K562 (cell line): ENCODE measurements at regions not wholly inside any gene's neighbourhood (a gene's known extent, or its start where the extent isn't known, plus 50 kb on each side); places are given as distances from the start of the nearest gene placed in this dataset.

Source experiments
- ATAC-seq: fragments of 200-7000 bp; cut with Tn5 transposase; 3 replicates; pipeline ENCODE4 v1.9.1; 2020; ENCODE audit warnings: moderate library complexity
- BruUV-seq: library from RNA; stranded (reverse); fragments of 400-500 nt; replicated peaks from 2 replicates; lab custom pipeline; 2021; lab: Mats Ljungman, UMichigan
- CTCF ChIA-PET: fragments of 300-600 bp; formaldehyde crosslinking; extraction: SDS; loops from one replicate; lab custom pipeline; 2021; ENCODE audit warnings: low intra/inter-chr PET ratio; lab: Yijun Ruan, JAX
- POLR2A ChIA-PET: fragments of 300-600, 350-650 bp; sonication (Branson Sonifier 250); formaldehyde crosslinking; extraction: SDS; loops from one replicate; lab custom pipeline; 2021; ENCODE audit warnings: antibody characterized with exemption, inconsistent platforms; lab: Yijun Ruan, JAX
- DNase-seq, 4 experiments: peaks; one replicate each; pipeline versions ENCODE4 v3.0.0 to v3.0.0-alpha.2; 2011 to 2018; ENCODE audit warnings: low spot score in 3 of 4, mixed read lengths in 3 of 4; ENCODE audit errors: extremely low read depth in 1 of 4
- FAIRE-seq: peaks from 2 replicates; lab custom pipeline; 2011; peaks lifted over from hg19 to GRCh38; lab: Jason Lieb, UNC
- H2AFZ ChIP-seq: 2 replicates; pipeline ENCODE4 v1.6.0; 2011; ENCODE audit warnings: low read depth, low read length, control low read depth, inconsistent platforms
- H3K27ac ChIP-seq: fragments of 200-600 bp; 3 replicates; pipeline ENCODE4 v1.8.0; 2011; ENCODE audit warnings: low read depth, mild to moderate bottlenecking, control low read depth, inconsistent platforms, low read length, moderate library complexity, mixed read lengths; ENCODE audit errors: extremely low read depth
- H3K27me3 ChIP-seq, 2 experiments: fragments of 300-600 bp in 1 of 2; 2 replicates in 1 of 2; 3 replicates in 1 of 2; pipeline versions ENCODE4 v1.6.0 to v1.8.0; 2011; ENCODE audit warnings: inconsistent platforms in 2 of 2, low read length in 2 of 2, mild to moderate bottlenecking in 1 of 2, mixed read lengths in 1 of 2, moderate library complexity in 1 of 2; ENCODE audit not compliant: control insufficient read depth in 2 of 2, insufficient read depth in 2 of 2
- H3K36me3 ChIP-seq: fragments of 300-600 bp; 3 replicates; pipeline ENCODE4 v1.8.0; 2011; ENCODE audit warnings: mild to moderate bottlenecking, low read length, inconsistent platforms; ENCODE audit not compliant: control insufficient read depth, insufficient read depth
- H3K4me1 ChIP-seq, 2 experiments: fragments of 200-600 bp in 1 of 2; replicated peaks in 1 of 2; 2 replicates in 1 of 2; 3 replicates in 1 of 2; pipeline versions ENCODE4 v1.5.1 to v1.8.0; 2011; ENCODE audit warnings: inconsistent platforms in 2 of 2, low read length in 2 of 2, mild to moderate bottlenecking in 1 of 2, mixed read lengths in 1 of 2, moderate library complexity in 1 of 2; ENCODE audit not compliant: control insufficient read depth in 2 of 2, insufficient read depth in 2 of 2
- H3K4me2 ChIP-seq: 2 replicates; pipeline ENCODE4 v1.6.1; 2011; ENCODE audit warnings: low read length, control low read depth, inconsistent platforms, mixed read lengths; ENCODE audit not compliant: insufficient read depth
- H3K4me3 ChIP-seq: fragments of 200-600 bp; sonication (generic), shearing (Covaris generic); 2 replicates; pipeline ENCODE4 v1.5.1; 2016; ENCODE audit warnings: control low read depth, inconsistent platforms
- H3K79me2 ChIP-seq: fragments of 200-600 bp; 3 replicates; pipeline ENCODE4 v1.8.0; 2011; ENCODE audit warnings: low read length, inconsistent platforms; ENCODE audit not compliant: control insufficient read depth, insufficient read depth
- H3K9ac ChIP-seq, 2 experiments: 2 replicates each; pipeline versions ENCODE4 v1.6.0 to v1.6.1; 2011; ENCODE audit warnings: low read depth in 2 of 2, low read length in 2 of 2, control low read depth in 1 of 2, inconsistent platforms in 1 of 2, mild to moderate bottlenecking in 1 of 2, mixed read lengths in 1 of 2; ENCODE audit not compliant: insufficient read depth in 1 of 2
- H3K9me1 ChIP-seq: one replicate; pipeline ENCODE4 v1.6.0; 2011; ENCODE audit warnings: inconsistent platforms, mild to moderate bottlenecking, low read length, moderate library complexity; ENCODE audit not compliant: control insufficient read depth, insufficient read depth
- H3K9me3 ChIP-seq: replicated peaks from 2 replicates; pipeline ENCODE4 v1.5.1; 2011; ENCODE audit warnings: low read depth, low read length, inconsistent platforms; ENCODE audit not compliant: control insufficient read depth, insufficient read depth
- H4K20me1 ChIP-seq: replicated peaks from 2 replicates; pipeline ENCODE4 v1.6.1; 2011; ENCODE audit warnings: low read length, inconsistent platforms, mixed read lengths; ENCODE audit not compliant: control insufficient read depth, insufficient read depth
- E2F3 ChIP-seq: fragments of 250-450 bp; sonication (Bioruptor Pico); IDR thresholded peaks from 2 replicates; pipeline ENCODE4 v1.4.0; 2020; ENCODE audit warnings: mild to moderate bottlenecking
- EZH2 ChIP-seq: IDR thresholded peaks from 2 replicates; pipeline ENCODE4 v1.6.1; 2012; ENCODE audit warnings: low read depth, mild to moderate bottlenecking, inconsistent platforms, low read length, borderline replicate concordance
- KDM1A ChIP-seq, 2 experiments: fragments of 450-650 bp; IDR thresholded peaks; 2 replicates each; pipeline ENCODE4 v1.6.1; 2016; ENCODE audit warnings: mild to moderate bottlenecking in 2 of 2
- KLF13 ChIP-seq: fragments of 450-650 bp; IDR thresholded peaks from 2 replicates; pipeline ENCODE4 v1.6.1; 2016; ENCODE audit warnings: missing genetic modification characterization, low read depth, mild to moderate bottlenecking, missing compliant biosample characterization, moderate library complexity, borderline replicate concordance
- NR1H2 ChIP-seq: sonication (generic); formaldehyde crosslinking; IDR thresholded peaks from 2 replicates; pipeline ENCODE4 v1.4.0; 2020; ENCODE audit warnings: mild to moderate bottlenecking, missing genetic modification reagents
- THAP7 ChIP-seq: fragments of 250-450 bp; sonication (Bioruptor Pico); IDR thresholded peaks from 2 replicates; pipeline ENCODE4 v1.5.0; 2021
- VEZF1 ChIP-seq: fragments of 200-800 bp; sonication (Bioruptor generic); IDR thresholded peaks from 2 replicates; pipeline ENCODE4 v1.6.1; 2017; ENCODE audit warnings: missing genetic modification characterization, missing compliant biosample characterization
- WGBS: fragments of 100-300 bp; shearing (Covaris generic); methylation state at CpG from one replicate; pipeline ENCODE4 v1.1.6; 2016; ENCODE audit warnings: low coverage, mixed read lengths; ENCODE audit not compliant: insufficient coverage; ENCODE audit errors: missing lambda C conversion rate; 5-methylcytosine and 5-hydroxymethylcytosine counted together
- in situ Hi-C: fragments of 300-500 bp; cut with MboI; formaldehyde crosslinking; loops from 4 replicates; pipeline ENCODE4 v1.15.0; 2018; ENCODE audit warnings: inconsistent platforms, mixed read lengths
- intact Hi-C: fragments of 100-400 bp; cut with micrococcal nuclease; formaldehyde crosslinking; loops from 2 replicates; pipeline ENCODE4 v1.14.2; 2022

- H4K20me1 ChIP-seq, result no peaks in the 10 kb centered on the region
- no peak for TF ChIP-seq EZH2
- TF ChIP-seq NR1H2, result no peak
- no peak for TF ChIP-seq VEZF1 (CRISPR knock-in tag)
- TF ChIP-seq E2F3 (CRISPR knock-in tag), result no peak
- TF ChIP-seq KDM1A (IDR thresholded peaks at IDR 0.05), result no peak
- no peak for TF ChIP-seq THAP7 (CRISPR knock-in tag)
- no peak for TF ChIP-seq KLF13 (tag)
- H3K27ac ChIP-seq, result no peak overlapping the region
- no peaks in the 10 kb centered on the region for H3K36me3 ChIP-seq
- ChIA-PET CTCF (no interaction called here), POLR2A (no interaction called here)
- DNase-seq, result no peak
- H3K79me2 ChIP-seq, result no peaks in the 10 kb centered on the region
- H3K9me3 ChIP-seq, result no peaks in the 10 kb centered on the region
- no peak for FAIRE-seq
- no peaks in the 10 kb centered on the region for H3K4me1 ChIP-seq
- no peak overlapping the region for H3K4me2 ChIP-seq
- BruUV-seq, result no TSS peak
- no peak for ATAC-seq
- 0% methylated on average over 3 of the region's 4 CpGs for WGBS
- H3K9ac ChIP-seq, result no peak overlapping the region
- in situ Hi-C loops, result no loop called here
- no peaks in the 10 kb centered on the region for H3K27me3 ChIP-seq
- intact Hi-C loops, result no loop called here
- no peaks in the 10 kb centered on the region for H3K9me1 ChIP-seq
- H3K4me3 ChIP-seq, result no peak overlapping the region
- no peak overlapping the region for H2AFZ ChIP-seq
Measured at GRCh38 chr18:43970656-43971055, 693.4 kb upstream of the SYT4 start.
